BLaER1 treated with 17β-estradiol and CSF1 and Interleukin-3, amounts not matched to agents 10 nM and 100 nM (cell line): ENCODE measurements at regions not wholly inside any gene's neighbourhood (a gene's known extent, or its start where the extent isn't known, plus 50 kb on each side); places are given as distances from the start of the nearest gene placed in this dataset.

ENCODE experiments used
- H3K27ac ChIP-seq, 11 experiments: shearing (Covaris generic); formaldehyde crosslinking; 2 replicates each; pipeline ENCODE4 v1.8.1; 2022
- H3K27me3 ChIP-seq, 11 experiments: shearing (Covaris generic); formaldehyde crosslinking; 2 replicates each; pipeline ENCODE4 v1.8.1; 2022
- H3K36me3 ChIP-seq, 11 experiments: shearing (Covaris generic); formaldehyde crosslinking; 2 replicates each; pipeline ENCODE4 v1.8.1; 2022
- H3K4me1 ChIP-seq, 10 experiments: shearing (Covaris generic); formaldehyde crosslinking; 2 replicates each; pipeline ENCODE4 v1.8.1; 2022
- H3K4me2 ChIP-seq, 11 experiments: shearing (Covaris generic); formaldehyde crosslinking; 2 replicates each; pipeline ENCODE4 v1.8.1; 2022
- H3K4me3 ChIP-seq, 10 experiments: shearing (Covaris generic); formaldehyde crosslinking; 2 replicates each; pipeline ENCODE4 v1.8.1; 2022
- H3K9ac ChIP-seq, 11 experiments: shearing (Covaris generic); formaldehyde crosslinking; 2 replicates each; pipeline ENCODE4 v1.8.1; 2022
- H3K9me3 ChIP-seq, 11 experiments: shearing (Covaris generic); formaldehyde crosslinking; replicated peaks in 1 of 11; 2 replicates each; pipeline ENCODE4 v1.8.1; 2022
- H4K20me1 ChIP-seq, 11 experiments: shearing (Covaris generic); formaldehyde crosslinking; 2 replicates each; pipeline ENCODE4 v1.8.1; 2022
- Cebpa-rat ChIP-seq, 11 experiments: shearing (Covaris generic); IDR thresholded peaks; 2 replicates each; pipeline ENCODE4 v1.8.1; 2022

DNA sequence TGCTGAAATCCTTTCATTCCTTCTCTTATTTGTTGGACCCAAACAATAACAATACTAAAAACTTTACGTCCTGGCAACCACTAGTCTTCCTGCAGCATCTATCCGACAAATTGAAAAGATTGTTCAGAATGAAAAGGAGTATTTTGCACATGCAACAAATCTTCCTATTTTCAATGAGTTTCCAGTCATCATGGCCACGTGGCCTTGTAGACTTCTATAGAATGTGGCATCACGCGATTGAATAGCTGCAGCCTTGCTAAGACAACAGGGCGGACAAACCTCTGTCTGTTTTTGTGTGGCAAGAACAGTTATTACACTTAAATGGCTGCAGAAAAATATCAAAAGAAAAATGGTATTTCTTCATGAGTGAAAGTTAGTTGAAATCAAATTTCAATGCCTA lies 297.9 kb upstream of the LCORL start:
- Histone ChIP-seq H3K4me3 (no peak overlapping the region), H3K4me2 (no peak overlapping the region), H4K20me1 (no peaks in the 10 kb centered on the region), H3K4me1 (no peaks in the 10 kb centered on the region), H3K27me3 (no peaks in the 10 kb centered on the region), H3K36me3 (no peaks in the 10 kb centered on the region), H3K9me3 (peaks cover 0 to 6% (median 0%) of the 10 kb centered on the region in 11 experiments; a peak in 1 of 22 replicates), H3K27ac (no peak overlapping the region), H3K9ac (no peak overlapping the region)
- TF ChIP-seq Cebpa-rat (IDR thresholded peaks at IDR 0.05): no peak

DNA sequence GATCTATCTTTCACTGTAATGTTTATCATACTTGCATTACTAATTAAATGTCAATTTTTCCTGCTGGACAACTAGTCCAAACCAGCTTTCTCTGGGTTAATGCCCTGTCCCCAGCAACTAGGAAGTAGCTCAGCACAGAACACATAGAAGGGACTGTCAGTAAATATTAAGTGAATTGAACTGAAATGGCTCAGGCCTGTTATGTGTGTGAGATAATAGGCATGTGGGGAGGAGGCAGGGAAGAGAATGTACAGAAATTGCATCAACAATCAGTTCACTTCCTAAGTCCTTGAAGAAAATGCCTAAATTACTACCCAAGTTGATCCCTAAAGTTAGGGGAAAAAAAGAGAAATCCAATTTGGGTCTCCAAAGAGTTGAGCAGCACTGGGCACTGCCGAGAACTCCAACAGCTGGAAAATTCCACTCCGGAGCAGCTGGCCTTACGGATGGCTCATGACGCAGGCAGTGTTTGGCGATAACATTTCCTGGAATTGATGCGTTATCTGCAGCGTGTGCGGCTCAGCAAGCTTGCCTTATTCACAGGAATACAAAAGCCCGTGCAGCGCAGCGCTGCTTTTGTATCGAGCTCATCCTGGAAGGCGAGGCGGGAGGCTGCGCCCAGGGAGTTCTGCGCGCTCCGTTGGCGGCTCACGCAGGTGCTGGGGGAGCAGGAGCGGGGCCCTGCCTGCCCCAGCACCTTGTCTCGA lies 297.3 kb upstream of the LCORL start:
- no peak overlapping the region for H3K4me2 ChIP-seq
- H3K4me1 ChIP-seq: no peaks in the 10 kb centered on the region
- H3K36me3 ChIP-seq: no peaks in the 10 kb centered on the region
- H4K20me1 ChIP-seq: no peaks in the 10 kb centered on the region
- no peak overlapping the region for H3K27ac ChIP-seq
- H3K9me3 ChIP-seq: peaks cover 0 to 6% (median 0%) of the 10 kb centered on the region in 11 experiments; a peak in 1 of 22 replicates
- H3K9ac ChIP-seq: no peak overlapping the region
- TF ChIP-seq Cebpa-rat (IDR thresholded peaks at IDR 0.05): no peak
- no peak overlapping the region for H3K4me3 ChIP-seq
- no peaks in the 10 kb centered on the region for H3K27me3 ChIP-seq

DNA sequence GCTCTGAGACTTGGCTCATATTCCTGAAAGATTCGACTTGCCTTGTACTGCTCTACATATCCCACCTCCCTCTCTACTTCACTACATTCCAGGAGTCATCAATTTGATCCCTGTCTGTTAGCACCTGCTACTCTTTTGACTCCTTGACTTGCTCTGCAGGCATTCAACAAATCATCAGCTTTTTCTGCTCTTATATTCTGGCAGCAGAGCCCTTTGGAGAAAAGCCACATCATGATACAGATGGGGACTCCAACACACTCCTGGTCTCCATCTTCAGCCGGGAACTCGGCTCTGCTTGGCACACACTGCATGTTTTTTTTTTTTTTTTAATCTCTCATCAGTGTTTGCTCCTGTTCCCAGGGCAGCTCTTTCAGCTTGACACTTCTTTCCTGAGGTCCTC lies 293.2 kb upstream of the LCORL start:
- Histone ChIP-seq H3K4me3 (no peak overlapping the region), H3K4me1 (no peaks in the 10 kb centered on the region), H3K9ac (no peak overlapping the region), H3K27me3 (no peaks in the 10 kb centered on the region), H3K9me3 (peaks cover 0 to 16% (median 7%) of the 10 kb centered on the region in 11 experiments; a peak in 7 of 22 replicates), H3K4me2 (no peak overlapping the region), H3K36me3 (no peaks in the 10 kb centered on the region), H3K27ac (no peak overlapping the region), H4K20me1 (no peaks in the 10 kb centered on the region)
- TF ChIP-seq Cebpa-rat (IDR thresholded peaks at IDR 0.05): no peak

DNA sequence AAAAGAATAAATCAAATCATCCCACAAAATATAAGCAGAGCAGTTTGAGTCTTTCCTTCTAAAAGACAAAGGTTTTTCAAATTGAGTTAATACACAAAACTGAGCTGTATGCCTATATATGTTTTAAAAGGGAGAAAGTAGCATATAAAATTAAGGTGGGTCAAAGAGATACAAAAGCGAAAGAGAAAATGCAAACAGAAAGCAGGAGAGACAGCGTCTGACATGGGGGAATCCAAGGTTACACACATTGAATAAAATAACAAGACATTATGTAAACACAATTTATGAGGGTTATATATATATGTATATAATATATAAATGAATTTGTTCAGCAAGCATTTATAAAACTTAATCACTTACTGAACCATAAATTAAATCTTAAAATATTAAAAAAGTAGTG lies 276.1 kb upstream of the LCORL start:
- Histone ChIP-seq H3K9me3 (no peaks in the 10 kb centered on the region), H3K4me3 (no peak overlapping the region), H3K36me3 (no peaks in the 10 kb centered on the region), H3K9ac (no peak overlapping the region), H3K4me1 (no peaks in the 10 kb centered on the region), H3K27ac (no peak overlapping the region), H4K20me1 (no peaks in the 10 kb centered on the region), H3K4me2 (no peak overlapping the region), H3K27me3 (no peaks in the 10 kb centered on the region)
- TF ChIP-seq Cebpa-rat (IDR thresholded peaks at IDR 0.05): no peak

DNA sequence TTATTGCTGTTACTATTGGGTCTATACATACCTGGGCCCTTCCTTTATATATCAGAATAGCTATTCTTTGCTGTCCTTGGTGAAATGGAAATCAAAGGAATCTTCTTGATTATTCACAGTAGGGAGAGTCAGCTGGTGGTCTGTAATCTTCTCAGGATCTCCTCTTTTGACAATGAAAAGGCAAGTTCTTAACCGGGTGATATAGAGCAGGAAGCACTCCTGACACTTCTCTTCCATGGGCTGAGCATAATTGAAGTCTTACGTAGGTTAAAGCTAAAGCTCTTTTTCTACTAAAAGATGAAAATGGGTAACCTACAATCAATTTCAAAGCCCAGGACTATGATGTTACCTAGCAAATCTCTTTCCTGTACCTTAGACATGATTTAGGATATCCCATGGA lies 274.9 kb upstream of the LCORL start:
- no peak overlapping the region for H3K9ac ChIP-seq
- H3K27ac ChIP-seq: no peak overlapping the region
- H3K4me2 ChIP-seq: no peak overlapping the region
- H4K20me1 ChIP-seq: no peaks in the 10 kb centered on the region
- no peaks in the 10 kb centered on the region for H3K27me3 ChIP-seq
- no peaks in the 10 kb centered on the region for H3K9me3 ChIP-seq
- no peak for TF ChIP-seq Cebpa-rat (IDR thresholded peaks at IDR 0.05)
- no peaks in the 10 kb centered on the region for H3K4me1 ChIP-seq
- H3K36me3 ChIP-seq: no peaks in the 10 kb centered on the region
- H3K4me3 ChIP-seq: no peak overlapping the region

DNA sequence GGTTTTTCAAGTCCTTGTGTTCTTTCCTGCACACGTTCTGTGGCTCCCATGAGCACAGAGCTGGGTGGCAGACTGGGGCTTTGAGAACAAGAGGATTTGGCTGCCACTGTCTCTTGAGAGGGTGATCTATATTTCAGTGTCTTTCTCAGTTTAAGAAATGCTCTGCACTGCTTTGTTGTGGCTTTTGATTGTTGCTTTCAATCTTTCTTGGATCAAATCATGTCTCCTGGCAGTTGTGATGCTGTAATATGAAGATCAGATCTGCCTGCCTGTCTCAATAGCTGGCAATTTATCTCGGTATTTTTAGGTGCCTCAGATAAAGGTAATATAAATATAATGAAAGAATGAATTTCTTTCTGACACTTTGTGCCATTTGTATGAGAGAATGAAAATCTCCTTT lies 273.3 kb upstream of the LCORL start:
- Histone ChIP-seq H3K36me3 (no peaks in the 10 kb centered on the region), H3K4me1 (no peaks in the 10 kb centered on the region), H3K4me3 (no peak overlapping the region), H3K9me3 (no peaks in the 10 kb centered on the region), H3K4me2 (no peak overlapping the region), H3K9ac (no peak overlapping the region), H3K27ac (no peak overlapping the region), H4K20me1 (no peaks in the 10 kb centered on the region), H3K27me3 (no peaks in the 10 kb centered on the region)
- TF ChIP-seq Cebpa-rat (IDR thresholded peaks at IDR 0.05): no peak

DNA sequence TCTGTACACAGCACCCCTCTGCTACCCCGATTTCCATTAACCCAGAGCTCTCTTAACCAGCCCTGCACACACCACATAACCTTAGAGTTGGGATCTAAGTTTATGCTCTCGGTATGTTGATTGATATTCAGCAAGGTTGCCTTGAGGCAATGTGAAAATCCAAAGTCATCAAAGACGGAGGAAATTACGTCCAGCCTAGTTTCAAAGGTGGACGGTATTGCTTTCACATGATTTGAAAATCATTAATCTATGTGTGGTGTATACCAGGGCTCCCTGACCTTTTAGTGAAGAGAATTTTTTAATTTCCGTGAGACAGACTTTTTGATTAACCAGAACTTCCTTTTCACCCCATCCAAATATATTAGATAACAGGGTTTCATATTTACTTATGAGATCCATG lies 272.5 kb upstream of the LCORL start:
- H3K4me2 ChIP-seq: no peak overlapping the region
- H4K20me1 ChIP-seq: no peaks in the 10 kb centered on the region

DNA sequence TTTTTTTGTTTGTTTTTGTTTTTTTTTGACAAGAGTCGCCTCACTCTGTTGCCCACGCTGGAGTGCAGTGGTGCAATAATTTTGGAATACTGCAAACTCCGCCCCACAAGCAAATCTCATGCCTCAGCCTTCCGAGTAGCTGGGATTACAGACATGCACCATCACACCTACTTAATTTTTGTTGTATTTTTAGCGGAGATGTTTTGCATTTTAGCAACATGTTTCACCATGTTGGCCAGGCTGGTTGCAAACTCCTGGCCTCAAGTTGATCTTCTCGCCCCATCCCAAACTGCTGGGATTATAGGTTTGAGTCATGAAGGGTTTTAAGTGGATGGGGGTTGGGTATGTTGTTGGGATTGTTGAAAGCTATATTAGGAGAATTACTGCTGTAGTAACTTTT lies 270.9 kb upstream of the LCORL start:
- no peak for TF ChIP-seq Cebpa-rat (IDR thresholded peaks at IDR 0.05)
- Histone ChIP-seq H3K27ac (no peak overlapping the region), H3K9me3 (no peaks in the 10 kb centered on the region), H3K36me3 (no peaks in the 10 kb centered on the region), H3K9ac (no peak overlapping the region), H3K27me3 (no peaks in the 10 kb centered on the region), H3K4me3 (no peak overlapping the region), H4K20me1 (no peaks in the 10 kb centered on the region), H3K4me2 (no peak overlapping the region), H3K4me1 (no peaks in the 10 kb centered on the region)

More for the DNA sequence above, 272.5 kb upstream of the LCORL start:
- no peak for TF ChIP-seq Cebpa-rat (IDR thresholded peaks at IDR 0.05)
- H3K36me3 ChIP-seq: no peaks in the 10 kb centered on the region
- H3K9ac ChIP-seq: no peak overlapping the region
- H3K27ac ChIP-seq: no peak overlapping the region
- no peaks in the 10 kb centered on the region for H3K4me1 ChIP-seq
- no peaks in the 10 kb centered on the region for H3K27me3 ChIP-seq
- no peaks in the 10 kb centered on the region for H3K9me3 ChIP-seq
- no peak overlapping the region for H3K4me3 ChIP-seq

DNA sequence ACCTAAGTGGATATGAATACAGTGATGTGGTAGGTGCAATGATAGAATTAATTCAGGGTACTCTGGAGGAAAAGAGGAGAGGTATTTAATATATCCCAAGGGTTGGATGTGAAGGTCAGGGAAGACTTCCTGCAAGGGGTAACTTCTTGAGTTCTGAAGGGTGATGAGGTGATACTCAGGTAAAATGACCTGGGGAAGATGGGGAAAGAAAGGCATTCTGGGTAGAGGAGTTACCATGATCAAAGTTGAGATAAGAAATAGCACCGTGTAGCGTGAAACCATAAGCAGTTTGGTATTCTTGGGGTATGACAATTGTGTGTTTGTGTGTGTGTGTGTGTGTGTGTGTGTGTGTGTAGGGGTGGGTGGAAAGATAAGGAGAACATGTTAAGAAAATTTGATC lies 270.4 kb upstream of the LCORL start:
- Histone ChIP-seq H3K27me3 (no peaks in the 10 kb centered on the region), H4K20me1 (no peaks in the 10 kb centered on the region), H3K27ac (no peak overlapping the region), H3K4me1 (no peaks in the 10 kb centered on the region), H3K9ac (no peak overlapping the region), H3K4me3 (no peak overlapping the region), H3K36me3 (no peaks in the 10 kb centered on the region), H3K4me2 (no peak overlapping the region), H3K9me3 (no peaks in the 10 kb centered on the region)
- no peak for TF ChIP-seq Cebpa-rat (IDR thresholded peaks at IDR 0.05)

DNA sequence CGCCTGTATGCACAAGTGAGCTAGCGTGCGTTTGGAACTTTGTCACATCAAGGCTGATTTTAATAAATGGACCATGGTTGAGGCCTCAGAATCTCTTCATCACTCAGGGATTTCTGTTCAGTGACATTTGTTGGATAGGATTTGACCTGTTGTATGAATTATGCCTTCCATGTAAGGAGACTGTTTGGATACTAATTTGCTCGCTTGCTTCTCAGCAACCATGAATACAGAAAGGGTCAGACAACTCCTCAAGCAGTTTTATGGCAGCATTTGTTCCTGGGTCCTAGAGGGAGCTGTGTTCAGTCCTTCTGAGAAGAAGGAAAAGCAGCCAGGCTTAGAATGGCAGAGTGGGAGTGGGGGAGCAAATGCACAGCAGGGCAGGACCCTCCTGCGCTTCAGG lies 269.7 kb upstream of the LCORL start:
- Histone ChIP-seq H4K20me1 (no peaks in the 10 kb centered on the region), H3K9ac (no peak overlapping the region), H3K4me1 (no peaks in the 10 kb centered on the region), H3K9me3 (no peaks in the 10 kb centered on the region), H3K27me3 (no peaks in the 10 kb centered on the region), H3K27ac (no peak overlapping the region), H3K4me2 (no peak overlapping the region), H3K4me3 (no peak overlapping the region), H3K36me3 (no peaks in the 10 kb centered on the region)
- no peak for TF ChIP-seq Cebpa-rat (IDR thresholded peaks at IDR 0.05)
